ENCODE measurements at regions not wholly inside any gene's neighbourhood (a gene's known extent, or its start where the extent isn't known, plus 50 kb on each side); places are given as distances from the start of the nearest gene placed in this dataset.
"Not testable (repeated sequence)": the region's sequence is repeated elsewhere in the genome, so short reads cannot be mapped to it uniquely, and the experiment has no call there.

- DNase-seq (ENCODE audit: low spot score), result no peak
These were observed 51.0 kb upstream of the IRX5 start for GRCh38 chr16:54879681-54880080.

GRCh38 chr16:54878301-54878700 is 52.4 kb upstream of the IRX5 start:
- DNase-seq (ENCODE audit: low spot score), result no peak

- DNase-seq (ENCODE audit: low spot score), result no peak
These were observed 55.2 kb upstream of the IRX5 start for GRCh38 chr16:54875443-54875842.

GRCh38 chr16:54873716-54874373 is 56.8 kb upstream of the IRX5 start:
- DNase-seq (ENCODE audit: low spot score), result not testable (repeated sequence)

GRCh38 chr16:54873071-54873470 is 57.6 kb upstream of the IRX5 start:
- no peak for DNase-seq (ENCODE audit: low spot score)

- DNase-seq (ENCODE audit: low spot score), result no peak
These were observed 60.5 kb upstream of the IRX5 start for GRCh38 chr16:54870151-54870550.

- no peak for DNase-seq (ENCODE audit: low spot score)
These were observed 63.3 kb upstream of the IRX5 start for GRCh38 chr16:54867302-54867832.

GRCh38 chr16:54862529-54862928 is 68.1 kb upstream of the IRX5 start:
- DNase-seq (ENCODE audit: low spot score), result no peak

- DNase-seq (ENCODE audit: low spot score), result no peak
These were observed 73.8 kb upstream of the IRX5 start for GRCh38 chr16:54856871-54857270.

- DNase-seq (ENCODE audit: low spot score), result no peak
These were observed 83.1 kb upstream of the IRX5 start for GRCh38 chr16:54847609-54848008.

- no peak for DNase-seq (ENCODE audit: low spot score)
These were observed 83.5 kb upstream of the IRX5 start for GRCh38 chr16:54847207-54847606.

- DNase-seq (ENCODE audit: low spot score), result no peak
These were observed 83.9 kb upstream of the IRX5 start for GRCh38 chr16:54846766-54847165.

- no peak for DNase-seq (ENCODE audit: low spot score)
These were observed 87.3 kb upstream of the IRX5 start for GRCh38 chr16:54843424-54843750.

- no peak for DNase-seq (ENCODE audit: low spot score)
These were observed 87.8 kb upstream of the IRX5 start for GRCh38 chr16:54842743-54843423.

- no peak for DNase-seq (ENCODE audit: low spot score)
These were observed 101.0 kb upstream of the IRX5 start for GRCh38 chr16:54829691-54830090.

GRCh38 chr16:54822892-54823291 is 107.8 kb upstream of the IRX5 start:
- no peak for DNase-seq (ENCODE audit: low spot score)

- DNase-seq (ENCODE audit: low spot score), result no peak
These were observed 108.2 kb upstream of the IRX5 start for GRCh38 chr16:54822492-54822891.

- no peak for DNase-seq (ENCODE audit: low spot score)
These were observed 108.9 kb upstream of the IRX5 start for GRCh38 chr16:54821731-54822130.

- DNase-seq (ENCODE audit: low spot score), result no peak
These were observed 112.6 kb upstream of the IRX5 start for GRCh38 chr16:54817940-54818574.

- no peak for DNase-seq (ENCODE audit: low spot score)
These were observed 113.2 kb upstream of the IRX5 start for GRCh38 chr16:54817432-54817831.

GRCh38 chr16:54816471-54816870 is 114.2 kb upstream of the IRX5 start:
- DNase-seq (ENCODE audit: low spot score), result no peak

GRCh38 chr16:54815177-54815576 is 115.5 kb upstream of the IRX5 start:
- DNase-seq (ENCODE audit: low spot score), result no peak

- no peak for DNase-seq (ENCODE audit: low spot score)
These were observed 116.9 kb upstream of the IRX5 start for GRCh38 chr16:54813778-54814177.
